ENCODE measurements at regions not wholly inside any gene's neighbourhood (a gene's known extent, or its start where the extent isn't known, plus 50 kb on each side); places are given as distances from the start of the nearest gene placed in this dataset.

DNA sequence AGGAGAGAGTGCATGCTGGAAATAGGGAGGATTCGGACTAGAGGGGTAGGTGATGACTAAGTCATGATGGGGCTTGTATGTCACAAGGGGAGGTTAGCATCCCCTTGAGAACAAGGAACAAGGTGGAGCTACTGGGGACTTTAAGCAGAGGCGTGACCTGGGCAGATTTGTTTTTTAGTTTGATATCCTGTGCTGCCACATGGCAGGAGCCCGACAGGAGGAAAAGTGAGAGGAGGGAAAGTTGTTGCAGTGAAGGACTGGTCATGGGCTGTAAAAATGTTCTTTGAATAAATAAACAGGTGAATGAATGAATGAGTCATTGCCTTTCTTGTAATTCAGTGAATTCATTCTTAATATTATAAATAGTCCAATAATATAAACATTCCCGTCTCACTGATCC, 365.1 kb upstream of the CDH5 start:
- TF ChIP-seq TAF1 (IDR thresholded peaks at IDR 0.05; ENCODE audit: low read depth, low read length) (no peak), RFX5 (IDR thresholded peaks at IDR 0.05; ENCODE audit: borderline replicate concordance, low read depth, low read length) (no peak), EP300 (IDR thresholded peaks at IDR 0.05; ENCODE audit: borderline replicate concordance in 1 of 2, low read depth in 2 of 2, low read length in 2 of 2) (no peak), SUZ12 (IDR thresholded peaks at IDR 0.05; ENCODE audit: low read length) (no peak), RAD21 (IDR thresholded peaks at IDR 0.05 in 1 of 2, conservative IDR thresholded peaks at IDR 0.05 in 1 of 2; ENCODE audit: low read depth in 2 of 2, low read length in 2 of 2) (no peak), KDM4A (IDR thresholded peaks at IDR 0.05; ENCODE audit: low read depth, low read length, severe bottlenecking) (no peak), POLR2A (IDR thresholded peaks at IDR 0.05; ENCODE audit: control extremely low read depth in 1 of 2, low read depth in 2 of 2, low read length in 2 of 2) (no peak)
- TF ChIP-seq, protein P1, sequence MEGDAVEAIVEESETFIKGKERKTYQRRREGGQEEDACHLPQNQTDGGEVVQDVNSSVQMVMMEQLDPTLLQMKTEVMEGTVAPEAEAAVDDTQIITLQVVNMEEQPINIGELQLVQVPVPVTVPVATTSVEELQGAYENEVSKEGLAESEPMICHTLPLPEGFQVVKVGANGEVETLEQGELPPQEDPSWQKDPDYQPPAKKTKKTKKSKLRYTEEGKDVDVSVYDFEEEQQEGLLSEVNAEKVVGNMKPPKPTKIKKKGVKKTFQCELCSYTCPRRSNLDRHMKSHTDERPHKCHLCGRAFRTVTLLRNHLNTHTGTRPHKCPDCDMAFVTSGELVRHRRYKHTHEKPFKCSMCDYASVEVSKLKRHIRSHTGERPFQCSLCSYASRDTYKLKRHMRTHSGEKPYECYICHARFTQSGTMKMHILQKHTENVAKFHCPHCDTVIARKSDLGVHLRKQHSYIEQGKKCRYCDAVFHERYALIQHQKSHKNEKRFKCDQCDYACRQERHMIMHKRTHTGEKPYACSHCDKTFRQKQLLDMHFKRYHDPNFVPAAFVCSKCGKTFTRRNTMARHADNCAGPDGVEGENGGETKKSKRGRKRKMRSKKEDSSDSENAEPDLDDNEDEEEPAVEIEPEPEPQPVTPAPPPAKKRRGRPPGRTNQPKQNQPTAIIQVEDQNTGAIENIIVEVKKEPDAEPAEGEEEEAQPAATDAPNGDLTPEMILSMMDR (IDR thresholded peaks at IDR 0.05; ENCODE audit: control extremely low read depth in 1 of 3, insufficient read depth in 1 of 3, low read depth in 1 of 3, low read length in 3 of 3), result no peak
- TF ChIP-seq, protein P2, sequence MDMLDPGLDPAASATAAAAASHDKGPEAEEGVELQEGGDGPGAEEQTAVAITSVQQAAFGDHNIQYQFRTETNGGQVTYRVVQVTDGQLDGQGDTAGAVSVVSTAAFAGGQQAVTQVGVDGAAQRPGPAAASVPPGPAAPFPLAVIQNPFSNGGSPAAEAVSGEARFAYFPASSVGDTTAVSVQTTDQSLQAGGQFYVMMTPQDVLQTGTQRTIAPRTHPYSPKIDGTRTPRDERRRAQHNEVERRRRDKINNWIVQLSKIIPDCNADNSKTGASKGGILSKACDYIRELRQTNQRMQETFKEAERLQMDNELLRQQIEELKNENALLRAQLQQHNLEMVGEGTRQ (IDR thresholded peaks at IDR 0.05; ENCODE audit: low read length), result no peak

All from H1 (cell line).